NCI-H1436 treated with DMSO at 0.1 percent for 48 hours (cell line): ENCODE measurements at regions not wholly inside any gene's neighbourhood (a gene's known extent, or its start where the extent isn't known, plus 50 kb on each side); places are given as distances from the start of the nearest gene placed in this dataset.
"Not testable (repeated sequence)": the region's sequence is repeated elsewhere in the genome, so short reads cannot be mapped to it uniquely, and the experiment has no call there.

ENCODE experiments used
- DNase-seq: peaks from one replicate; lab custom pipeline; 2025; lab: John Stamatoyannopoulos, UW

- DNase-seq, result no peak
These were observed 205.0 kb upstream of the AHR start for GRCh38 chr7:17093461-17093860.

- DNase-seq, result no peak
These were observed 203.4 kb upstream of the AHR start for GRCh38 chr7:17094963-17095574.

DNA sequence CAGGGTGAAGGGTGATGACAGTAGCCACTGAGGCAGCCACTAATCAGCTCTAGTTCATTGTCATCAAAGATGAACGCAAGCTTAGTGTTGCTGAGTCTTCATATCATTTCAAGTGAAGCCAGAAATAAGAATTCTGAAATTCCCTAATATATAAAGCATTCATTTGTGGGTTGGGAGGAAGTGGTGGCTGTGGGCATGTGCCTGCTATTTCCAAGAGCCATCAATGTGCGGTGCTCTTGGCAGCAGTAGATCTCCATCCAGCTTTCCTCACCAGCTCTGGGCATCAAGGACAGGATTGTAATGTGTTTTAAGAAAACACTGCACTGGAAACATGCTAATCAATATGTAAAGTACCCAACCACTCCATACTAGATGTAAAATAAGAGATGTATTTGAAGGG, 202.5 kb upstream of the AHR start:
- no peak for DNase-seq

GRCh38 chr7:17097668-17098297, 200.7 kb upstream of the AHR start:
- no peak for DNase-seq

GRCh38 chr7:17098515-17098914, 199.9 kb upstream of the AHR start:
- DNase-seq, result no peak

- DNase-seq, result no peak
These were observed 199.1 kb upstream of the AHR start for GRCh38 chr7:17099083-17099973.

DNA sequence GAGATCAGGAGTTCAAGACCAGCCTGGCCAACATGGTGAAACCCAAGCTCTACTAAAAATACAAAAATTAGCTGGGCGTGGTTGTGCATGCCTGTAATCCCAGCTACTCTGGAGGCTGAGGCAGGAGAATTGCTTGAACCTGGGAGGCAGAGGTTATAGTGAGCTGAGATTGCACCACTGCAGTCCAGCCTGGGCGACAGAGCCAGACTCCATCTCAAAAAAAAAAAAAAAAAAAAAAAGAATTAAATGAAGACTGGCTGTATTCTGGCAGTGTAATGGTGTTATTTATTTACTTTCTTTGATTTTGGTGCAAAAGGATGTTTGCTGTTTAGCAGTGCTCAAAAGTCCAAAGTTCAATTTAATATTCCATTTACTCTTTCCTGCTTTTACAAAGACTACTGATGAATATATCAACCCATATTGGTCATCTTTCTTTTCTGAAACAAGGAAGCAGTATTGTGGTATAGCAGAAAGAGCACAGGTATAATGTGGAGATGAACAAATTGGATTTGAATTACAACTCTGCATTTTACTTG, 198.4 kb upstream of the AHR start:
- not testable (repeated sequence) for DNase-seq

- DNase-seq, result no peak
These were observed 197.2 kb upstream of the AHR start for GRCh38 chr7:17101207-17101696.

GRCh38 chr7:17103170-17103569, 195.3 kb upstream of the AHR start:
- no peak for DNase-seq

GRCh38 chr7:17103984-17104383, 194.5 kb upstream of the AHR start:
- no peak for DNase-seq

DNA sequence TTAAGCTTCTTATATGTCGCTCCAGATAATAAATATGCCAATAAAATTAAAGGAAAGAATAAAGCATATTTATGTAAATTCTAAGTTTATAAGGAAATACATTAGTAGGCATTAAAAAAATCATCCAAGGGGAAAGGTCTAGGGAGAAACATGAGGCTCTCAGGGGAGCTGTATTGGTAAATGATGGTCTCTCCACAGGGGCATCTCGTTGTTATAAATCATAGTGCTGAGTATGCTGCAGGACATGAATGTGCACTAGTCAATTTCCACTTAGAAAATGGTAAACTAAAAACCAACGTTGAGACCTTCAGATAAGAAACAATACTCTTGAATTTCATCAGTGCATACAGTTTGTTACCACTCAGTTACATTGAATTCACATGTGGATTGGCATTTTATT, 194.0 kb upstream of the AHR start:
- DNase-seq, result no peak

GRCh38 chr7:17105701-17106100, 192.8 kb upstream of the AHR start:
- no peak for DNase-seq

DNA sequence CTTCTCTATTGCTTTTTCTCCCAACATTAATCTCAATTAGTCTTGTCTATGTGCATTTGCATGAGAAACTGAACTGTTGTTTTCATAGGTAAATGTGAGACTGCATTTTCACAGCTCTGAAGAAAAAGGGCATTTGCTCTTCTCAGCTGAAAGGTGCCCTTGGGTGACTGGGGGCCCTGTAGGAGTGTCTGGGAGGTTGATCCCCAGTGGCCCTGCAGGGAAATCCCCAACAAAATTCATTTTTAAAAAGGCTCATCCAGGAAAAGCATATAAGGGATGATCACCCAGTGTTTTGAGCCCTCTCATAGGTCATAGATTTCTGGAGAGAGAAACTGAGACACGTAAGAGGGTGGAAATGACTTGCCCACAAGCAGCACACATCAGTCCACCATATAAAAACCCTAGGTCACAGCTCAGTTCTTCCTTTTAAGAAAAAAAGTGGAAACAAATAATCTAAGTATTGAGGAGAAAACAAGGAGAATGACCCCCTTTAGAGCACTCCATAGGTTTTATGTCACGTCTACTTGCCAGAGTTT, 190.3 kb upstream of the AHR start:
- no peak for DNase-seq

DNA sequence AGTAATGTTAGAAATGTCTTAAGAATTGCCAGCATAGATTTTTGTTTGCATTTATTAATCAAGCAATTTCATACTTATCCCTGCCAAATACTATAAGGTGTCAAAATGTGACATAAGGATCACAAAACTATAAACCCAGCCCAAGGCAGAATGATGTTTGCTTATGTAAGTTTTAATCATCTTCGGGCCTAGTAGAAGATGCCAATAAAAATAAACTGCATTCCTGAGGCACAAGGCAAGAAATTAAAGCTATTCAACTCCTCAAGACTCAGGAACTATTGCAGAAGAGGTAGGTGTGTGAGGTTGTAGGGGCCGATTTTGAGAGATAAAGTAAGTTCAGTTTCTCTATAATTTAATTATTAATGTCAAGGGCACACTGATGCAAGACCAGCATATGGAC, 189.4 kb upstream of the AHR start:
- no peak for DNase-seq

GRCh38 chr7:17113770-17114169, 184.7 kb upstream of the AHR start:
- DNase-seq, result not testable (repeated sequence)

GRCh38 chr7:17118412-17118811, 180.0 kb upstream of the AHR start:
- DNase-seq, result no peak

- no peak for DNase-seq
These were observed 177.7 kb upstream of the AHR start for GRCh38 chr7:17120756-17121155.

DNA sequence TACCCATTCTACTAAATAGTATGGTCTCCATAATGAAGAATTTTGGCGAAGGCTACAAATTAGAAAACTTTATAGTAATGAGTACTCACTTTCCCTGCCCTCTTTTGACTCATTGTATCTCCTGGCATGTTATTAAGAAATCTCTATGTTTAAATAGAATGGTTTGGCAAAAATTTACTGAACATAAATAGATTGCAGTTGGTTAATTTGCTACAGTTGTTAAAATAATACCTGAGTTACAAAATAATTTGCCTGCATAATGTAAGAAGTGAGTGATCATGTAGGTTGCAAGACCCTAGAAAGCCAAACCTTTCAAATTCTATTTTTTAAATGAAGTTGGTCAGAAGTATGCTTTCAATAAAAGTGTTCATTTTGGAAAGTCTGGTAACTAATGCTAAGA, 176.8 kb upstream of the AHR start:
- no peak for DNase-seq

DNA sequence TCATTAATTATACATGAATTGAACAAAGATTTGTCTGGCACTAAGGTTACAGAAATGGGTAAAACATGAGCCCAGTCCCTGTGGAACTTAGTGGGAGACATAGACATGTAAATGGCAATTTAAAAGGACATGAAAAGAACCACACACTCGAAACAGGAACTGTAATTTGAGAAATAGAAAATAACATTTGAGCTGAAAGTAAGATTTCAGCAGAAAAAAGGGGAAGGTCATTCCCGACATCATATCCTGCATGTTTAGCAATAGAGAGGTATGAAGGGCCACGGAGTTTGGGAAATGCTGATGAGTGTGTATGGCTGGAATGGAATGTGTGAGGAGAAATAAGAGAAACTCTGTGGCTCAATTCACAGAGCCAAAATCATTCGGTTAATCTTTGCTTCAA, 175.4 kb upstream of the AHR start:
- no peak for DNase-seq

DNA sequence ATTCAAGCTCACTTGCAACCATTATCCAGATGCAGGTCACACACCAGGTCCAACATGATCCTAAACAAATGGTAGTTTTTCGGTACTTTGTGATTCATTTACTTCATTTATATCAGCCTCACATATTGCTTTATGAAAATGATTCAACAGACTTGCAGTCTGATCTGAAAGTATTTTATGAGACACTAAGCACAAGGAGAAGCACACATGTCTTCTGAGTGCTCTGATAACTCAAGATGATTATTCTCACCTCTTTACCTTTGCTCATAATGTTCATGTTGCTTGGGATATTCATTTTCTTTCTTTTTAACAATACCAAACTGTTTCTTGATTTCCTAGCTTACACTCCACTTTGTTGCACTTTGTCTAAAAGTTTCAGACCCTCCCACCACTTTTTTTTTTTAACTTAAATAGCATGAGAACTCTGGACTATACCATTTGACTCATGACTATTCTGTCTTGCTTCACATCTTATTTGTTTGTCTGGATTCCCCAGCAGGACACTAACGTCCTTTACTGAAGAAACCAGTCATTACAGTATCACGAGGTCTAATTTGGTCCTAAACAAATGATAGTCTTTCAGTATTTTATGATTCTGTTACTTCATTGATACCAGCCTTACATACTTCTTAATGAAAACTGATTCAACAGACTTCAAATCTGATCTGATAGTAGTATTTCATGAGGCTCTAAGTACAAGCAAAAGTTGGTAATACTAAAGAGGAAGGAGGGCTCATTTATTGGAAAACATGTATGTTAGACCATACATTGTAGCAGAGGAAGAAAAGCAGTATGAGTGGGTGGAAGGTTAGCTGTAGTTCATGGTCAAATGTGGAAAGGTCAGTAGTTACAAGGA, 171.8 kb upstream of the AHR start:
- DNase-seq, result no peak

- DNase-seq, result no peak
These were observed 169.2 kb upstream of the AHR start for GRCh38 chr7:17129218-17129617.
